Stimulated activated CD8-positive, alpha-beta memory T cell treated with anti-CD3 and anti-CD28 coated beads, Interleukin-12 subunit alpha, Interleukin-12 subunit beta, amount 100 ng/mL, for 24 hours (primary cell): ENCODE measurements at regions not wholly inside any gene's neighbourhood (a gene's known extent, or its start where the extent isn't known, plus 50 kb on each side); places are given as distances from the start of the nearest gene placed in this dataset.
"Not testable (repeated sequence)": the region's sequence is repeated elsewhere in the genome, so short reads cannot be mapped to it uniquely, and the experiment has no call there.

ENCODE experiments used
- DNase-seq: peaks from one replicate; pipeline ENCODE4 v3.0.0-alpha.2; 2020; ENCODE audit errors: extremely low read depth

- DNase-seq = no peak
Measured at GRCh38 chr4:19051831-19052230, 1030.3 kb upstream of the LCORL start.

DNA sequence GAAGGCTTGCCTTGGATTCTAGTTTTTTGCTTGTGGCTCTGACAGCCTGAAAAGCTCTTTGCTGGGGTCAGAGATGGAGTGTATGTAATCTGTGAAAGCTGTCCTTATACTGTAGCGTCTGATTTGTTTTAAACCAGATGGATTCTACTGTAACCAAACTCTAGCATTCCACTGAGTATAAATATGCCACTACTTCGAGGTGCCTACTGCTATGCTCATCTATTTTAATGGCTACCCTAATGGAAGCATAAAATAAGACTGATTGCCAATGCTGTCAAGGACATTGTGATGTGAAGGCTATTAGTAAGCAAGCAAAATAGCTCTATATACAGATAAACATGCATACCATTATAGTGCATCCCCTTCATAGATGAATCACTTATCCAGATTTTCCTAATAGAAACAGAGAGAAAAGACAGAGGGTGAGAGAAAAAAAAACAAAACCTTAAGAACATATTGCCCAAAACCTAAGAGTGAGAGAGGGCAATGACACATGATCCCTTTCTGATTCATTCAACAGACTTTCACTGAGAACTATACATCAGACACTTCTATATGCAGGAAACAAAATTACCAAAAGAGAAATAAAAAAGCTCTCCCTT, 1025.8 kb upstream of the LCORL start:
- DNase-seq = no peak

DNA sequence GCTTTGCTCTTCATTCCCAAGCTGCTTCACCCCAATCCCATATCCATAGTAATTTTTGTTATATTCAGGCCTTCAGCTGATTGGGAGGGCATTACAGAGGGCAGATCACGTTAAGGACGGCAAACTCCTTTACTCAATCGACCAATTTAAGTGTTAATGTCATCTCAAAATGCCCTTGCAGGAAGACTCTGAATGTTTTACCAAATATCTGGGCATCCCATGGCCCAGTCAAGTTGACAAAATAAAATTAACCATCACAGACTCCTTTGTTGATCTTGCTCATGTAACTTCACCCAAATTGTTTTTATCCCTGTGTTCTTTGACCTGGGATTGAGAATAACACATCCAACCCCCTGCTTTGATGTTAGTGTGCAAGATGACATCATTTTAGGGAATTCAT, 1018.3 kb upstream of the LCORL start:
- no peak for DNase-seq

DNA sequence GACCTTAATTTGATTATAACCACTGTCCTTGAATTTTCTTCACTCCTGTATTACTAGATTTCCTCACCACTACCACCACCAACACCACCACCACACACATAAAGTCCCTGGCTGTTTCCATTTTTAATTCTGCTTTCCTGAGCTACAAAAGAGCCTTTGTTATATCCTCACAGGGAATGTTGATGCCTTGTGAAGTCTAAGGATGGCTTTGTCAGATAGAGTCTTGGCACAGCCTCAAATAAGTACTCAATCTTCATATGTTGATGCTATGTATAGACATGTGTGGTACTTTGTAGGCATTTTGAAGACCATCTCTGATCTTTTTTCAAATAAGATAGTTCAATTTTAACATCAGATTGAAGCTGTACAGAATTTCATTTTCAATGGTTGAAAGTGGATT, 1016.7 kb upstream of the LCORL start:
- DNase-seq = no peak

GRCh38 chr4:19033816-19034733, 1012.5 kb upstream of the LCORL start:
- no peak for DNase-seq

- DNase-seq = no peak
Measured at GRCh38 chr4:19030536-19030935, 1009.0 kb upstream of the LCORL start.

- no peak for DNase-seq
Measured at GRCh38 chr4:19030048-19030447, 1008.5 kb upstream of the LCORL start.

DNA sequence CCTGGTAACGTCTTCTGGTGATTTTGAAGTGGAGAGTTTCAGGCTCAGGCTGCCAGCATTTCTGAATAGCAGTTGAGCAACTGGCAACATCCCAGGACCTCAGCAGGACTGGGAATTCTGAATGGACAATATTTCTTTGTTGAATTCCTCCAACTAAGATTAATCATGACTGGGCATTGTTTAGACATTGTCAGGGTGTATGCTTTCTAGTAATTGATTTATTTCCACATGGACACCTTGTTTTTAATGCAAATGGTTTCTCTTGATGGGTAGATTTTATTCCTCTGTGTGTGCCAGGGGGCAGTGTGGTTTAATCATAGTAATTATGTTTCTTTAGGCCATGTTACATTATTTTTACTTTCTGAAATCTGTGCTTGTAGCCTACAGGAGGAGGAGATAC, 1004.7 kb upstream of the LCORL start:
- no peak for DNase-seq

- no peak for DNase-seq
Measured at GRCh38 chr4:19025031-19025430, 1003.5 kb upstream of the LCORL start.

DNA sequence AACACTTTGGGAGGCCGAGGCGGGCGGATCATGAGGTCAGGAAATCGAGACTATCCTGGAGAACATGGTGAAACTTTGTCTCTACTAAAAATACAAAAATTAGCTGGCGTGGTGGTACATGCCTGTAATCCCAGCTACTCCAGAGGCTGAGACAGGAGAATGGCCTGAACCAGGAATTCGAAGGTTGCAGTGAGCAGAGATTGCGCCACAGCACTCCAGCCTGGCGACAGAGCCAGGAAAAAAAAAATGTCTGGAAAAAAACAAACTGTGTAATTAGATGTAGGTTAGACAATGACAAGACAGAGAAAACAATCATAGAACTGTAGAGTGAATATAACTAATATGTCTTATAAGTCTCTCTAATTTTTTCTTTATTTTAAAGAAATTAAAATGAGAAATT, 1002.5 kb upstream of the LCORL start:
- DNase-seq = no peak

- no peak for DNase-seq
Measured at GRCh38 chr4:19021617-19022016, 1000.1 kb upstream of the LCORL start.

DNA sequence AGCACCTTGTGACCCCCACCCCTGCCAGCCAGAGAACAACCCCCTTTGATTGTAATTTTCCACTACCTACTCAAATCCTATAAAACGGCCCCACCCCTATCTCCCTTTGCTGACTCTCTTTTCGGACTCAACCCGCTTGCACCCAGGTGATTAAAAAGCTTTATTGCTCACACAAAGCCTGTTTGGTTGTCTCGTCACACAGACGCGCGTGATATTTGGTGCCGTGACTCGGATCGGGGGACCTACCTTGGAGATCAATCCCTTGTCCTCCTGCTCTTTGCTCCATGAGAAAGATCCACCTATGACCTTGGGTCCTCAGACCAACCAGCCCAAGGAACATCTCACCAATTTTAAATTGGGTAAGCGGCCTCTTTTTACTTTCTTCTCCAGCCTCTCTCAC, 995.0 kb upstream of the LCORL start:
- not testable (repeated sequence) for DNase-seq

- DNase-seq = no peak
Measured at GRCh38 chr4:19014594-19014993, 993.0 kb upstream of the LCORL start.

GRCh38 chr4:19010761-19011160, 989.2 kb upstream of the LCORL start:
- no peak for DNase-seq

GRCh38 chr4:19009881-19010280, 988.3 kb upstream of the LCORL start:
- no peak for DNase-seq

GRCh38 chr4:19005211-19005610, 983.7 kb upstream of the LCORL start:
- no peak for DNase-seq

- no peak for DNase-seq
Measured at GRCh38 chr4:19002170-19002569, 980.6 kb upstream of the LCORL start.

- no peak for DNase-seq
Measured at GRCh38 chr4:18999595-18999994, 978.0 kb upstream of the LCORL start.

DNA sequence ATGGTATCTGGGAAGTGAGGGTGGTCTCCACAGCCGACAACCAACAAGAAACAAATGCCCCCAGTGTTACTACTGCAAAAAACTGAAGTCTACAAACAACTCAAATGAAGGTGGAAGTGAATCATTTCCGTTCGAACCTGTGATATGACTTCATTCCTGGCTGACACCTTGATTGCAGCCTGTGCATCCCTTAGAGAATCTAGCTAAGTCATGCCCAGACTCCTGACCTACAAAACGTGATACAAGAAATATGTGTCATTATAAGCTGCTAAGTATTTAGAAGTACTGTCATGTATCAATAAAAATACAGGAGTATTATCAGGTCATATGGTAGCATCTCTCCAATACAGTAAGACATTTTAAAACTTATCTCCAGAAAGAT, 959.7 kb upstream of the LCORL start:
- DNase-seq = no peak

- no peak for DNase-seq
Measured at GRCh38 chr4:18980516-18981233, 959.1 kb upstream of the LCORL start.

- no peak for DNase-seq
Measured at GRCh38 chr4:18976884-18977283, 955.3 kb upstream of the LCORL start.

- DNase-seq = no peak
Measured at GRCh38 chr4:18975916-18976808, 954.6 kb upstream of the LCORL start.
